OCI-LY1 (cell line): ENCODE measurements at regions not wholly inside any gene's neighbourhood (a gene's known extent, or its start where the extent isn't known, plus 50 kb on each side); places are given as distances from the start of the nearest gene placed in this dataset.

Source experiments
- H2AFZ ChIP-seq: fragments of 200-600 bp; sonication (generic), shearing (Covaris generic); 2 replicates; pipeline ENCODE4 v1.6.0; 2014; ENCODE audit warnings: antibody characterized with exemption, mild to moderate bottlenecking, low read length
- H3F3A ChIP-seq: fragments of 200-600 bp; sonication (generic), shearing (Covaris generic); 2 replicates; pipeline ENCODE4 v1.6.0; 2014; ENCODE audit warnings: mild to moderate bottlenecking, antibody characterized with exemption, low read length, moderate library complexity; ENCODE audit not compliant: insufficient read depth
- H3K27ac ChIP-seq: fragments of 200-600 bp; sonication (generic); 2 replicates; pipeline ENCODE4 v1.5.1; 2014; ENCODE audit warnings: low read length, mixed run types, mild to moderate bottlenecking, low read depth; ENCODE audit not compliant: poor library complexity, severe bottlenecking
- H3K27me3 ChIP-seq: fragments of 200-600 bp; sonication (generic); 2 replicates; pipeline ENCODE4 v1.6.0; 2014; ENCODE audit warnings: antibody characterized with exemption, mild to moderate bottlenecking, low read length, moderate library complexity; ENCODE audit not compliant: insufficient read depth
- H3K36me3 ChIP-seq: fragments of 200-600 bp; sonication (generic); 2 replicates; pipeline ENCODE4 v1.6.1; 2014; ENCODE audit warnings: mild to moderate bottlenecking, antibody characterized with exemption, low read length, moderate library complexity, mixed read lengths; ENCODE audit not compliant: insufficient read depth
- H3K4me1 ChIP-seq: fragments of 200-600 bp; sonication (generic); 2 replicates; pipeline ENCODE4 v1.5.1; 2014; ENCODE audit warnings: mild to moderate bottlenecking, low read length, moderate library complexity; ENCODE audit not compliant: insufficient read depth, severe bottlenecking
- H3K4me2 ChIP-seq: fragments of 200-600 bp; sonication (generic), shearing (Covaris generic); 2 replicates; pipeline ENCODE4 v1.6.1; 2014; ENCODE audit warnings: low read length
- H3K4me3 ChIP-seq: fragments of 200-600 bp; sonication (generic); 2 replicates; pipeline ENCODE4 v1.5.1; 2014; ENCODE audit warnings: low read length, low read depth, mild to moderate bottlenecking, mixed read lengths; ENCODE audit not compliant: poor library complexity, severe bottlenecking
- H3K79me2 ChIP-seq: fragments of 200-600 bp; shearing (Covaris generic); 2 replicates; pipeline ENCODE4 v1.6.1; 2016; ENCODE audit warnings: mixed run types, low read length, mixed read lengths; ENCODE audit not compliant: insufficient read depth
- H3K9ac ChIP-seq: fragments of 200-600 bp; sonication (generic), shearing (Covaris generic); 2 replicates; pipeline ENCODE4 v1.6.1; 2014; ENCODE audit warnings: mild to moderate bottlenecking, low read length, mixed read lengths
- H3K9me2 ChIP-seq: fragments of 200-600 bp; sonication (generic), shearing (Covaris generic); 2 replicates; pipeline ENCODE4 v1.6.1; 2014; ENCODE audit warnings: low read depth, mild to moderate bottlenecking, low read length, mixed read lengths
- H3K9me3 ChIP-seq: fragments of 200-600 bp; shearing (Covaris generic); 2 replicates; pipeline ENCODE4 v1.6.1; 2014; ENCODE audit warnings: low read length, mixed read lengths
- H4K20me1 ChIP-seq: fragments of 200-600 bp; sonication (generic), shearing (Covaris generic); 2 replicates; pipeline ENCODE4 v1.6.0; 2016; ENCODE audit warnings: mild to moderate bottlenecking, low read length; ENCODE audit not compliant: insufficient read depth
- EZH2 ChIP-seq: fragments of 200-600 bp; sonication (generic), shearing (Covaris generic); IDR thresholded peaks from 2 replicates; pipeline ENCODE4 v1.8.0; 2017; ENCODE audit warnings: borderline replicate concordance, mixed run types, mild to moderate bottlenecking, antibody characterized with exemption, low read length, moderate library complexity, mixed read lengths
- TF ChIP-seq, protein P1 (sequence below): fragments of 200-600 bp; sonication (generic), shearing (Covaris generic); IDR thresholded peaks from 2 replicates; pipeline ENCODE4 v1.5.1; 2017; ENCODE audit warnings: mild to moderate bottlenecking, antibody characterized with exemption, low read length, moderate library complexity, mixed read lengths

DNA sequence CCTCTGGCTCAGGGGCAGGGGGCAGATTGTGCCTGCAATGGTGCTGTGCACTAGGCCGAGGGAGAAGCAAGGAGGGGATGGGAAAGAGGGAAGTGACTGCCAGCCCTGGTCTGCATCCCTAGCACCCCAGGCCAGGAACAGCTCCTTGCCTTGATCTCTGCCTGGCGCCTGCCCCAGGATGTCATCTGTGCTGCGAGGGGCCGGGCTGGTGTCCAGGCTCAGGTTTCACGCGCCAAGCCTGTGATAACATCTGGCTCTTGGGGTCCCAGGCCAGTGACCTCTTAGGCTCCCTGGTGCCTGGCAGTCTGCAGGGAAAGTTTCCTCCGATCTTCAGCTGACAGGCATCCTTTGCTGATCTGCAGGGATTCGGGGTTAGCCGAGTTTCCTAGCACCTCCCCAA lies 193.5 kb upstream of the GPR26 start:
- H3K27ac ChIP-seq, result no peak overlapping the region
- H3F3A ChIP-seq, result no peaks in the 10 kb centered on the region
- no peaks in the 10 kb centered on the region for H3K79me2 ChIP-seq
- no peak overlapping the region for H3K4me3 ChIP-seq
- TF ChIP-seq, protein P1, sequence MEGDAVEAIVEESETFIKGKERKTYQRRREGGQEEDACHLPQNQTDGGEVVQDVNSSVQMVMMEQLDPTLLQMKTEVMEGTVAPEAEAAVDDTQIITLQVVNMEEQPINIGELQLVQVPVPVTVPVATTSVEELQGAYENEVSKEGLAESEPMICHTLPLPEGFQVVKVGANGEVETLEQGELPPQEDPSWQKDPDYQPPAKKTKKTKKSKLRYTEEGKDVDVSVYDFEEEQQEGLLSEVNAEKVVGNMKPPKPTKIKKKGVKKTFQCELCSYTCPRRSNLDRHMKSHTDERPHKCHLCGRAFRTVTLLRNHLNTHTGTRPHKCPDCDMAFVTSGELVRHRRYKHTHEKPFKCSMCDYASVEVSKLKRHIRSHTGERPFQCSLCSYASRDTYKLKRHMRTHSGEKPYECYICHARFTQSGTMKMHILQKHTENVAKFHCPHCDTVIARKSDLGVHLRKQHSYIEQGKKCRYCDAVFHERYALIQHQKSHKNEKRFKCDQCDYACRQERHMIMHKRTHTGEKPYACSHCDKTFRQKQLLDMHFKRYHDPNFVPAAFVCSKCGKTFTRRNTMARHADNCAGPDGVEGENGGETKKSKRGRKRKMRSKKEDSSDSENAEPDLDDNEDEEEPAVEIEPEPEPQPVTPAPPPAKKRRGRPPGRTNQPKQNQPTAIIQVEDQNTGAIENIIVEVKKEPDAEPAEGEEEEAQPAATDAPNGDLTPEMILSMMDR, result no peak
- TF ChIP-seq EZH2, result no peak
- H3K9ac ChIP-seq, result no peak overlapping the region
- H3K4me2 ChIP-seq, result no peak overlapping the region
- no peaks in the 10 kb centered on the region for H4K20me1 ChIP-seq
- no peaks in the 10 kb centered on the region for H3K9me2 ChIP-seq
- H3K9me3 ChIP-seq, result no peaks in the 10 kb centered on the region
- H2AFZ ChIP-seq, result no peak overlapping the region
- no peaks in the 10 kb centered on the region for H3K36me3 ChIP-seq
- H3K4me1 ChIP-seq, result no peaks in the 10 kb centered on the region
- H3K27me3 ChIP-seq, result peaks cover 4% of the 10 kb centered on the region; the same call in 1 of the 2 replicates

DNA sequence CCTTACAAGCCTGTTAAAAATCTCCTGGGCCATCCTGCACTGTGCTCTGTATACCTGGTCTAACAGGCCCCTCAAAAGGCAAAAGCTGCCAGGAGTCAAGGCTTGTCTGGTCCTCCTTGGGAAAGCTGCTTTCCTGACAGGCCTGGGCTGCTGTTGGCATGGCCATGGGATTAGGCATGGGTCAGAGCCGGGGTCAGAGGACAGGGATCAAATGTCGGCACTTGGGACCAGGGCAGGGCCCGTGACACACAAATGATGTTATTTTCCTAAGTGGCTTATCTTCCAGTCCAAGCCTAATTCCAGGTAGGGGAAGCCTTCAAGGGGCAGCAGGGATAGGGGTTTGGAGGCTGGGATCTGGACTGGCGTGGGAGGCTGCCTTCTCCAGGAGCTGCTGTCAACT lies 191.5 kb upstream of the GPR26 start:
- Histone ChIP-seq H4K20me1 (no peaks in the 10 kb centered on the region), H3K9me2 (no peaks in the 10 kb centered on the region), H2AFZ (no peak overlapping the region), H3K36me3 (no peaks in the 10 kb centered on the region), H3K4me3 (no peak overlapping the region), H3K27ac (no peak overlapping the region), H3K9ac (no peak overlapping the region), H3K79me2 (no peaks in the 10 kb centered on the region), H3K27me3 (no peaks in the 10 kb centered on the region), H3K4me2 (no peak overlapping the region), H3K4me1 (no peaks in the 10 kb centered on the region), H3F3A (no peaks in the 10 kb centered on the region), H3K9me3 (no peaks in the 10 kb centered on the region)
- TF ChIP-seq EZH2, result no peak
- TF ChIP-seq, protein P1, result no peak

DNA sequence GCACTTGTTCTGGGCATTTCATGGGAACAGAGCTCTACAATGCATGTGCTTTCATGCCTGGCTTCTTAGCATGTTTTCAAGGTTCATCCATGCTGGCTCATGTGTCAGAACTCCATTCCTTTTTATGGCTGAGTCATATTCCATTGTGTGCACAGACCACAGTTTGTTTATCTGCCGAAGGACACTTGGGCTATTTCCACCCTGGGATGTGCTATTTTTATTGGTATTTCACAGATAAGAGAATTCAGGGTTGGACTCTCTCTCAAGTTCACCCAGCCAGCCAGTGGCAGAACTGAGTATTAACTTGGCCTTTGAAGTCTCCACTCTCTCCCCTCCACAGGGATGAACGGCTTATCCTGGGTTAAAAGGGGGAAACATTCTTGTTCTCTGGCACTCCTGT lies 190.7 kb upstream of the GPR26 start:
- no peak overlapping the region for H3K9ac ChIP-seq
- H4K20me1 ChIP-seq, result no peaks in the 10 kb centered on the region
- H3K79me2 ChIP-seq, result no peaks in the 10 kb centered on the region
- H3K4me2 ChIP-seq, result no peak overlapping the region
- H2AFZ ChIP-seq, result no peak overlapping the region
- no peaks in the 10 kb centered on the region for H3K9me3 ChIP-seq
- H3K4me3 ChIP-seq, result no peak overlapping the region
- no peaks in the 10 kb centered on the region for H3K4me1 ChIP-seq
- TF ChIP-seq, protein P1, result no peak
- no peak for TF ChIP-seq EZH2
- H3K27me3 ChIP-seq, result no peaks in the 10 kb centered on the region
- H3K9me2 ChIP-seq, result no peaks in the 10 kb centered on the region
- H3K36me3 ChIP-seq, result no peaks in the 10 kb centered on the region
- no peak overlapping the region for H3K27ac ChIP-seq
- H3F3A ChIP-seq, result no peaks in the 10 kb centered on the region
